ENCODE measurements at regions not wholly inside any gene's neighbourhood (a gene's known extent, or its start where the extent isn't known, plus 50 kb on each side); places are given as distances from the start of the nearest gene placed in this dataset.

GRCh38 chr15:96501362-96501761 lies 170.9 kb downstream of the NR2F2 start:
- TF ChIP-seq ZNF274 (IDR thresholded peaks at IDR 0.05; ENCODE audit: low read length) (no peak), ZNF274 (tag by site-specific recombination; IDR thresholded peaks at IDR 0.05; ENCODE audit: borderline replicate concordance) (no peak), CTCF (tag by site-specific recombination; IDR thresholded peaks at IDR 0.05) (no peak), YY1 (tag by site-specific recombination; IDR thresholded peaks at IDR 0.05) (no peak), ZNF24 (tag by site-specific recombination; IDR thresholded peaks at IDR 0.05) (no peak), ZNF76 (tag by site-specific recombination; IDR thresholded peaks at IDR 0.05; ENCODE audit: borderline replicate concordance, low read depth) (no peak), ATF2 (tag by site-specific recombination; IDR thresholded peaks at IDR 0.05; ENCODE audit: low read depth) (no peak), ZNF747 (tag by site-specific recombination; IDR thresholded peaks at IDR 0.05) (no peak), ZNF324 (tag by site-specific recombination; IDR thresholded peaks at IDR 0.05) (no peak), ZFP41 (tag by site-specific recombination; IDR thresholded peaks at IDR 0.05; ENCODE audit: borderline replicate concordance) (no peak), ZFP37 (tag by site-specific recombination; IDR thresholded peaks at IDR 0.05) (no peak), ZSCAN30 (tag by site-specific recombination; IDR thresholded peaks at IDR 0.05) (no peak), ZNF621 (tag by site-specific recombination; IDR thresholded peaks at IDR 0.05) (no peak)

Data from HEK293 (cell line).